K562 (cell line): ENCODE measurements at regions not wholly inside any gene's neighbourhood (a gene's known extent, or its start where the extent isn't known, plus 50 kb on each side); places are given as distances from the start of the nearest gene placed in this dataset.

ENCODE experiments used
- ATAC-seq: fragments of 200-7000 bp; cut with Tn5 transposase; 3 replicates; pipeline ENCODE4 v1.9.1; 2020; ENCODE audit warnings: moderate library complexity
- BruUV-seq: library from RNA; stranded (reverse); fragments of 400-500 nt; replicated peaks from 2 replicates; lab custom pipeline; 2021; lab: Mats Ljungman, UMichigan
- CTCF ChIA-PET: fragments of 300-600 bp; formaldehyde crosslinking; extraction: SDS; loops from one replicate; lab custom pipeline; 2021; ENCODE audit warnings: low intra/inter-chr PET ratio; lab: Yijun Ruan, JAX
- POLR2A ChIA-PET: fragments of 300-600, 350-650 bp; sonication (Branson Sonifier 250); formaldehyde crosslinking; extraction: SDS; loops from one replicate; lab custom pipeline; 2021; ENCODE audit warnings: antibody characterized with exemption, inconsistent platforms; lab: Yijun Ruan, JAX
- DNase-seq, 4 experiments: peaks; one replicate each; pipeline versions ENCODE4 v3.0.0 to v3.0.0-alpha.2; 2011 to 2018; ENCODE audit warnings: low spot score in 3 of 4, mixed read lengths in 3 of 4; ENCODE audit errors: extremely low read depth in 1 of 4
- FAIRE-seq: peaks from 2 replicates; lab custom pipeline; 2011; peaks lifted over from hg19 to GRCh38; lab: Jason Lieb, UNC
- H2AFZ ChIP-seq: 2 replicates; pipeline ENCODE4 v1.6.0; 2011; ENCODE audit warnings: low read depth, low read length, control low read depth, inconsistent platforms
- H3K27ac ChIP-seq: fragments of 200-600 bp; 3 replicates; pipeline ENCODE4 v1.8.0; 2011; ENCODE audit warnings: low read depth, mild to moderate bottlenecking, control low read depth, inconsistent platforms, low read length, moderate library complexity, mixed read lengths; ENCODE audit errors: extremely low read depth
- H3K27me3 ChIP-seq, 2 experiments: fragments of 300-600 bp in 1 of 2; 2 replicates in 1 of 2; 3 replicates in 1 of 2; pipeline versions ENCODE4 v1.6.0 to v1.8.0; 2011; ENCODE audit warnings: inconsistent platforms in 2 of 2, low read length in 2 of 2, mild to moderate bottlenecking in 1 of 2, mixed read lengths in 1 of 2, moderate library complexity in 1 of 2; ENCODE audit not compliant: control insufficient read depth in 2 of 2, insufficient read depth in 2 of 2
- H3K36me3 ChIP-seq: fragments of 300-600 bp; 3 replicates; pipeline ENCODE4 v1.8.0; 2011; ENCODE audit warnings: mild to moderate bottlenecking, low read length, inconsistent platforms; ENCODE audit not compliant: control insufficient read depth, insufficient read depth
- H3K4me1 ChIP-seq, 2 experiments: fragments of 200-600 bp in 1 of 2; replicated peaks in 1 of 2; 2 replicates in 1 of 2; 3 replicates in 1 of 2; pipeline versions ENCODE4 v1.5.1 to v1.8.0; 2011; ENCODE audit warnings: inconsistent platforms in 2 of 2, low read length in 2 of 2, mild to moderate bottlenecking in 1 of 2, mixed read lengths in 1 of 2, moderate library complexity in 1 of 2; ENCODE audit not compliant: control insufficient read depth in 2 of 2, insufficient read depth in 2 of 2
- H3K4me2 ChIP-seq: 2 replicates; pipeline ENCODE4 v1.6.1; 2011; ENCODE audit warnings: low read length, control low read depth, inconsistent platforms, mixed read lengths; ENCODE audit not compliant: insufficient read depth
- H3K4me3 ChIP-seq: fragments of 200-600 bp; sonication (generic), shearing (Covaris generic); 2 replicates; pipeline ENCODE4 v1.5.1; 2016; ENCODE audit warnings: control low read depth, inconsistent platforms
- H3K79me2 ChIP-seq: fragments of 200-600 bp; 3 replicates; pipeline ENCODE4 v1.8.0; 2011; ENCODE audit warnings: low read length, inconsistent platforms; ENCODE audit not compliant: control insufficient read depth, insufficient read depth
- H3K9ac ChIP-seq, 2 experiments: 2 replicates each; pipeline versions ENCODE4 v1.6.0 to v1.6.1; 2011; ENCODE audit warnings: low read depth in 2 of 2, low read length in 2 of 2, control low read depth in 1 of 2, inconsistent platforms in 1 of 2, mild to moderate bottlenecking in 1 of 2, mixed read lengths in 1 of 2; ENCODE audit not compliant: insufficient read depth in 1 of 2
- H3K9me1 ChIP-seq: one replicate; pipeline ENCODE4 v1.6.0; 2011; ENCODE audit warnings: inconsistent platforms, mild to moderate bottlenecking, low read length, moderate library complexity; ENCODE audit not compliant: control insufficient read depth, insufficient read depth
- H3K9me3 ChIP-seq: replicated peaks from 2 replicates; pipeline ENCODE4 v1.5.1; 2011; ENCODE audit warnings: low read depth, low read length, inconsistent platforms; ENCODE audit not compliant: control insufficient read depth, insufficient read depth
- H4K20me1 ChIP-seq: replicated peaks from 2 replicates; pipeline ENCODE4 v1.6.1; 2011; ENCODE audit warnings: low read length, inconsistent platforms, mixed read lengths; ENCODE audit not compliant: control insufficient read depth, insufficient read depth
- CC2D1A ChIP-seq: fragments of 450-650 bp; IDR thresholded peaks from 2 replicates; pipeline ENCODE4 v1.6.1; 2017; ENCODE audit warnings: mild to moderate bottlenecking
- HINFP ChIP-seq: fragments of 450-650 bp; conservative IDR thresholded peaks from 2 replicates; pipeline ENCODE4 v1.6.1; 2016; ENCODE audit warnings: missing genetic modification characterization, low read depth, mild to moderate bottlenecking, control low read depth, missing compliant biosample characterization
- KAT7 ChIP-seq: sonication (generic); formaldehyde crosslinking; IDR thresholded peaks from 2 replicates; pipeline ENCODE4 v1.8.0; 2022; ENCODE audit warnings: missing genetic modification reagents, mild to moderate bottlenecking, borderline replicate concordance
- PRDM10 ChIP-seq: fragments of 450-650 bp; IDR thresholded peaks from 2 replicates; pipeline ENCODE4 v1.6.1; 2018; ENCODE audit not compliant: partially characterized antibody
- RBFOX2 ChIP-seq: fragments of 200-400 bp; formaldehyde crosslinking; IDR thresholded peaks from 2 replicates; pipeline ENCODE4 v1.6.1; 2017; ENCODE audit warnings: low read depth, mild to moderate bottlenecking, low read length, moderate library complexity
- SAP30 ChIP-seq: fragments of 200-600 bp; sonication (generic); IDR thresholded peaks from 2 replicates; pipeline ENCODE4 v1.6.1; 2012; ENCODE audit warnings: borderline replicate concordance, low read depth, mild to moderate bottlenecking, moderate library complexity, low read length, control low read depth, inconsistent platforms; ENCODE audit not compliant: insufficient read depth, poor library complexity, severe bottlenecking
- ZNF609 ChIP-seq: sonication (generic); formaldehyde crosslinking; IDR thresholded peaks from 2 replicates; pipeline ENCODE4 v1.8.1; 2023; ENCODE audit warnings: missing genetic modification reagents, mild to moderate bottlenecking, borderline replicate concordance
- ZNF740 ChIP-seq, 3 experiments: fragments of 200-800 bp in 1 of 3; sonication (Bioruptor generic) in 1 of 3; sonication (generic) in 1 of 3; formaldehyde crosslinking in 1 of 3; IDR thresholded peaks; 2 replicates each; pipeline versions ENCODE4 v1.6.1 to v1.8.0; 2016 to 2022; ENCODE audit warnings: mild to moderate bottlenecking in 2 of 3, missing compliant biosample characterization in 2 of 3, missing genetic modification characterization in 2 of 3, missing genetic modification reagents in 1 of 3
- WGBS: fragments of 100-300 bp; shearing (Covaris generic); methylation state at CpG from one replicate; pipeline ENCODE4 v1.1.6; 2016; ENCODE audit warnings: low coverage, mixed read lengths; ENCODE audit not compliant: insufficient coverage; ENCODE audit errors: missing lambda C conversion rate; 5-methylcytosine and 5-hydroxymethylcytosine counted together
- in situ Hi-C: fragments of 300-500 bp; cut with MboI; formaldehyde crosslinking; loops from 4 replicates; pipeline ENCODE4 v1.15.0; 2018; ENCODE audit warnings: inconsistent platforms, mixed read lengths
- intact Hi-C: fragments of 100-400 bp; cut with micrococcal nuclease; formaldehyde crosslinking; loops from 2 replicates; pipeline ENCODE4 v1.14.2; 2022

GRCh38 chr1:60678802-60679201, 403.6 kb upstream of the NFIA start:
- H3K9me1 ChIP-seq = no peaks in the 10 kb centered on the region
- 7% methylated on average over 2 of the region's 2 CpGs for WGBS
- in situ Hi-C loops (no loop called here), intact Hi-C loops (no loop called here)
- POLR2A ChIA-PET = no interaction called here
- ATAC-seq (no peak), DNase-seq (no peak), FAIRE-seq (no peak)
- H2AFZ ChIP-seq = no peak overlapping the region
- no peak overlapping the region for H3K9ac ChIP-seq
- H3K27ac ChIP-seq = no peak overlapping the region
- H3K4me1 ChIP-seq = no peaks in the 10 kb centered on the region
- H3K4me2 ChIP-seq = no peak overlapping the region
- H4K20me1 ChIP-seq = no peaks in the 10 kb centered on the region
- no peaks in the 10 kb centered on the region for H3K9me3 ChIP-seq
- CTCF ChIA-PET = no interaction called here
- H3K79me2 ChIP-seq = no peaks in the 10 kb centered on the region
- no peaks in the 10 kb centered on the region for H3K36me3 ChIP-seq
- no TSS peak for BruUV-seq
- no peak overlapping the region for H3K4me3 ChIP-seq
- H3K27me3 ChIP-seq = no peaks in the 10 kb centered on the region
- no peak for TF ChIP-seq ZNF609 (CRISPR knock-in tag)
- no peak for TF ChIP-seq KAT7 (CRISPR knock-in tag)
- TF ChIP-seq ZNF740 (CRISPR knock-in tag; IDR thresholded peaks at IDR 0.05) = no peak
- no peak for TF ChIP-seq ZNF740 (tag; IDR thresholded peaks at IDR 0.05)
- no peak for TF ChIP-seq HINFP (tag)
- no peak for TF ChIP-seq SAP30
- TF ChIP-seq RBFOX2 = no peak
- no peak for TF ChIP-seq CC2D1A
- TF ChIP-seq PRDM10 = no peak
